MV-4-11 (cell line): ENCODE measurements at regions not wholly inside any gene's neighbourhood (a gene's known extent, or its start where the extent isn't known, plus 50 kb on each side); places are given as distances from the start of the nearest gene placed in this dataset.

Source experiments
- DNase-seq: peaks from one replicate; lab custom pipeline; 2025; lab: John Stamatoyannopoulos, UW

DNA sequence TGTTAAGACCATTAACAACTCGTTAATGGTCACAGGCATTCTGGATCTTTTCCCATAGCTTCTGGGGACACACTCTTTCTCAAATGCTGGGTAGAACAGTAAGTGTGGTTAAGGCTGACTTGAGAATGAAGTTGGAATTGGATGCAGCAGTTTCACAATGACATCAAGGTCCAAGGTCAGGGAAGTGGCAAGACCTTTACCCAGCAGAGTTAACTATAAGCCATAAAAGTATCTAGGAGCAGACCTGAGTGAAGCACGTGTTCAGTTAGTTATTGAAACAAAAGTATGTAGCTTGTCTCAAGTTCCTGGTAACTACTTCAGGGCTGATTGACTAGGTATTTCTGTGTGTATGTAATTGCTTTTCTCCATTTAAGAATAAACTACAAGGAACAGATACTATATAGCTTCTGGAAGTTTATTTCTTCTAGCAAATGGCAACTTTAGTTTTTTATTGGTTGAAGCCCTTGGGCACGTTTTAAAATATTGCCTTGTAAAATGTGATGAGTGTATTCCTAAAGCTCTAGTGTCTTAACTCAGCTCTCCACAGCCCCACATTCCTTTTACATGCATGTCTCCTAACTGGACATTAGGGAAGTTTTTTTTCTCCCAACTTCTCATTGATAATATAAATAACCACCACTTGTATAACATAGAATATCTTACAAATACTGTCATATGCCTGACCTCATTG, 479.0 kb upstream of the CITED2 start:
- DNase-seq, result no peak

DNA sequence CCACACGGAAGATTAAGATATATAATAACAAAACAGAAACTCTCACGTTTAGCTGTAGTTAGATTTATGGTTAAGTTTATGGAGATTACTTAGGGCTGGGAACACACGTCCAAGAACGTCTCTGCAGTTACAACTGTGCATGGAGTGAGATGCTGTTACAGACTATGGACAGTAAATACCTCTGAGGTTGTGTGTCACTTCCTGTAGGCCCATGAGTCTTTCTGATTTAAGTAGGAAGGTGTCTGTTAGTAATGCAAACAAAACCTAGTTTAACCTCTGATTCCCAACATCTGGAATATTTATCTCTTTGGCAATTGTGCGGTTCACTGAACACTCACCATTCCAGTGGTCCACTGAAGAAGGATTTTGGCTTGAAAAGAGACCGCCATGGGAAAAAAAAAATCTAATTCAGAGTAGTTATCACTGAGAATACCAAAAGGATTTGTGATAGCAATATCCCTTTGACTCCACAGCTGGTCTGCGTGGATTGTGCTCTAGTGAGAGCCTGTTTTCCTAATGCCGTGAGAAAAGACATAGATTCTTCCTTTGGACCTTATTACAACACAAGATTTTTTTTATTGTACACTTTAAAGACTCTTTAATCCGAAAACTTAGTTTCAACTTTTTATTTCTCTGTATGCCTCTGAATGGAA, 478.2 kb upstream of the CITED2 start:
- no peak for DNase-seq

DNA sequence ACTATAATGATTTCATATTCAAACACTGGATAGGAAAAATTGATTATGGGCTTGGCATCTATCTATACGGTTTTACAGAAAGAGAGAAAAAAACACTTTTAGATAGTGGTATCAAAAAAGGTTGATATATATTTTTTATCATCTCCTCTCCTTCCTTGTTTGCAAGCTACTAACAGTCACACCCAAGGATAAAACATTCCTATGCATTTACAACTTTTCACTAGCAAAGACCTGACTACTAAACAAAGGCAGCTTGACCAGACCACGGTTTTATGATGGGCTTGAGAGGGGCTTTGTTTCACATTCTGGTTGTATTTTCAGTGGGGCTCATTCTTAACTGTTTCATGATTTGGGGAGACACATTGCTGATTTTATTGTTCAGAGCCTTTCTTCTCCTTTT, 477.6 kb upstream of the CITED2 start:
- DNase-seq, result no peak

- DNase-seq, result no peak
Measured at GRCh38 chr6:139851206-139851605, 476.8 kb upstream of the CITED2 start.

DNA sequence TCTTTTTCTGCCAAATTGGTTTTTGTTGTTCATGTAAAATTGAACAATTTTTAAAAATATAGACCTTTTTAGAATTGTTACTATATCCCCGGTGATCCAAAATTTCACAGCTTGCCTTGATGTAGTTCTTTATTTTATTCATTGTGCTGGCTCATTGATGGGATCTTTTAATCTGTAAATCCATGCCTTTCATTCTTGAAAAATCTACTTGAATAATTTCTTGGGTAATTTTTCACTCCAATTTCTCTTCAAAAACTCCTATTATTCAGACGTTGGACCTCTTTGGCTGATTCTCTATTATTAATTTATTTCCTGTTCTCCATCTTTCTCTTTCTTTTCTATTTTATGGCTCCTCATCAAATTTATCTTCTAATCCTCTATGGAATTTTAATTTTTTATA, 476.1 kb upstream of the CITED2 start:
- DNase-seq, result no peak

DNA sequence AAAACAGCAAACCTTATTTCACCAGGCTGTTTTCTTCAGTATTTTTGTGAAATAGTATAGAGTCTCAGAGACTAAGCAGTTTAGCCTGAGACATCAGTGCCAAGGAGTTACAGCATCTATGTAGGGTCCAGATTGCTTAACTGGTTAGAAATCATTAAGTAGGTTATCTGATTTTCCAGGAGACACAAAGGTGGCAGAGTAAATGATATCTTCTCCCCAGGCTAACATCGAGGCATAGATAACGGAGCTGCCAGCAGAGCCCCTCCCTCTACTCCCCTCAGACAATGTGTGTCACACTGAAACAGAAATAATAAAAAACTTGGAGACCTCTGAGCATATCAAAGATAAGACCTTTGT, 473.0 kb upstream of the CITED2 start:
- no peak for DNase-seq

DNA sequence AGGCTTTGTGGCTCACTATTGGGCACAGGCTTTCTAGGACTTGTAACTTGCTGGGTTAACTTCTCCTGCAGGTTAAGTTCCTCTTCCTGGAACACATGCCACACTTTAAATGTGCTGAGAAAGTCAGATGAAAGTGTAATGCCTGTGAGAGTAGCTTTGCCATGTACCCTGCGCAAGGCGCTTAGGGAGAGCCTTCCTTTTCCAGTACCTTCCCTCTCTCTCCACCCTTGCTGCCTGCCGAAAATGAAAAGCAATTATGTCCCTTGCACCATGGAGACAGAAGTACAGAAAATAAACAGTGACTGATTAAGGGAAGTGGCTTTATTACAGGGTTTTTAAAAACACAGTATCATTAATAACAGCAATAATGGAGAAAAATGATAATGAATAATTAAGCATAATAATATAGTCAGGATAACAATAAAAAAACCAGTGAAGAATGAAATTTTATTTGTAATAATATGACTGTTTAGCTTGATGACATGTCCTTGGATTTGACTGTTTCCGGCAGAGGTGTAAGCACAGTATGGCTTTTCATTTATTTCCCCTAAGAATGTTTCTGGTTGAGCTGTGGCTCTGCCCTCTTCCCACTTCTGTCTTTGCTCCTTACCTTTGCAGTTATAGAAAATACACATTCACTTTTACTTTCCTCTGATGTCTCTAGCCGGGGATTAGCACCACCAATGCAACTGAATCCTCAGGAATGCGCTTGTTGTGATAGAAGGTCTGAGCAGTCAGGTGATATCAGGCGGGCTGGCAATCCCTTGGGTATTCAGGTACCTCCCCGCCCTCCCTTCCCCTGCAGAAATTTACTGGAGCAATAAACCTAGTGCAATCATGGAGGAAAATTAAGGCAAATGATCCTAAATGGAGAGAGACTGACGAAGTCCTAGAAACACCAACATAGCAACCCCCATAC, 472.3 kb upstream of the CITED2 start:
- DNase-seq, result peak; percentile 47

- no peak for DNase-seq
Measured at GRCh38 chr6:139844907-139845306, 470.5 kb upstream of the CITED2 start.

- DNase-seq, result peak; percentile 95
Measured at GRCh38 chr6:139841794-139842215, 467.4 kb upstream of the CITED2 start.

DNA sequence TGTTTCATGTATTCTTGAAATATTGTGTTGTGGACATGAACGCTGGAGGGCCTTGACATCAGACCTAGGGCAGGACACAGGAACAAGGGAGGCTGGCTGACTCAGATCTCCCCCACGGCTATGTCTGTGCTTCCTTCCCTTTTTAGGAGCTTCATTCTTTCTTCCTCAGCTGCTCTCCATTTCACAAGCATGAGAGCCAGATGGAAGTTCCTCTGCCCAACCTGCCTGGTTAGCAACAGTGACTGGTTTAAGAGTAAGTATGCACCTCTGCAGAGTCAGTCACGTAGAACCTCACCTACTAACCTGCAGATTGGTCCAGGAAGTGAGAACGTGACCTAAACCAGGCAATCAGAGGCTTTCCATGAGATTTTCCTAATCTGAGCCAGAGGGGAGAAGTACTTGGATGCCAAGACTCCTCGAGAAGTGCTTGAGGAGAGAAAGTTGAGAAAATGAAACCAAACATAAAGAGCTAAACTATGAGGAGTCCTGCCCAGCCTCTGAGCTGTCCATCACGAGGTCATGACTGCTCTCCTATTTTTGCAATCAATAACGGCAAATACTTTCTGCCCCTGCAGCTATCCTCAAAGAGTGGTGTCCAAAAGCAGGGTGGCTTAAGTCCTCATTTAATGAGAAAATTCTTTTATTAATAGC, 465.2 kb upstream of the CITED2 start:
- peak; percentile 97 for DNase-seq

DNA sequence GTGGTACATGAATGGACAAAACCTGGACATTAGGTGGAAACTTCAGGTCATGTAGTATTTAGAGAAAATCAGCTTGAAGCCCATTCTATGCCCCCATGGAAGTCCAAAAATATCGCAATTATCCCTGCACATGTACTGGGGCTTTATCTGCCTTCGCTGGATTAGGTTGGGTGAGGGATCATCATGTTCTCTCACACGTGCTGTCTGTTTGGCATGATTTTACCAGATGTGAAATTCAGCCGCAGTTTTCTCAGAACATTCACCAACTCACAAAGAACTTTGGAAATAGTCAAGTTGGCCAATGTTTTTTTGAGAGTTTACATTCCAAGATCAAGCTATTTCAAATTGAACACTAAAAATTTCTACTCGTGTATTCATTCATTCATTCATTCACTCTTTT, 459.8 kb upstream of the CITED2 start:
- DNase-seq, result no peak

GRCh38 chr6:139833592-139833991, 459.1 kb upstream of the CITED2 start:
- no peak for DNase-seq

GRCh38 chr6:139832493-139833305, 458.3 kb upstream of the CITED2 start:
- no peak for DNase-seq

- no peak for DNase-seq
Measured at GRCh38 chr6:139829576-139829975, 455.1 kb upstream of the CITED2 start.

DNA sequence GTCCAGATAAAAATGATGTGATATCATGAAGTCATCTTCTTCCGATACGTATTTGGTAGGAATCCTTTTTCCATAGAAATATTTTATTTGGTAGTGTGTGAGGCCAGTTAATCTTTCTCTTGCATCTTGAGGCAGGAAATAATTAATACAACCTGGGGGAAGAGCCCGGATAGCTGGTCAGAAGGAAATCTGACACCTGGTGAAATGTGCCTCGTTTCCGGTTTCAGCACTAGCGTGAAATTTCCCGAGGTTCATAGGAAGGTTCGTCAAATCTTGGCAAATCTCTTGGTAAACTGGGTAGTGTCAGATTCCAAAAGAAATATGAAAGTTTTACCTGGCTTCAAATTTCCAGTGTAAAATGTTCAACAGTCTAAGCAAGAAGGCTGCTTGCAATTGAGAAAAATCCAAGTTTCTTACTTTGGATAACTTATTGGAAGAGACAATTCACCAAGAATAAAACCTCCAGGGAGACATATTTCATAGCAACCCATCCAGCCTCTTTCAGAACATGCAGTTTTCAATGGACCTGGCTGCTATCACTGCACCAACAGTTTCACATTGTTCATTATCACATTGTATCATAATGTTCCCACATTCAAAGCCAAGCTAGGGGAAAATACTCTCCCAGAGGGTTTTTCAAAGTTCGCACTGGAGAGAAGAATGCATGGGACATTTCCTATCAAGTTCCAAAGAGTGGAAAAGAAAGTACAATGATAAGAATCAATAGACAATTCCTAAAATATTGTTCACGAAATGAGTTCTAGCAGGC, 454.5 kb upstream of the CITED2 start:
- no peak for DNase-seq

DNA sequence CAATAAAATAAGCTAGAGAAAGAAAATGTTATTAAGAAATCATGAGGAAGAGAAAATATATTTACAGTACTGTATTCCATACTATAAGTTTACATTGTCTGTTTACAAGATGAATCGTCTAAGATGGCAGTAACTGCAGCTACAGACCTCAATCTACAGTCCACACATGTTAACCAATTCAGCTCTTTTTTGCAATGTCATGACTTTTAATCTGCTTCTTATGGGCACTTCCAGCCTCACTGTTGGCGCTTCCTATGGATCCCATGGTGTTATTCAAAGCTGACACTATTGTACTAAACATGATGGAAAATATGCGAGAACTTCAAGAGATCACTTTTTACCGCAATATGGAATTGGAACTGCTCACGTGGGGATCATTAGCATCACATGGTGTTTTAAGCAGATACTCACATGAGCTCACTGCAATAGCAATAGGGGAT, 451.5 kb upstream of the CITED2 start:
- no peak for DNase-seq

GRCh38 chr6:139824864-139825263, 450.4 kb upstream of the CITED2 start:
- no peak for DNase-seq

- no peak for DNase-seq
Measured at GRCh38 chr6:139823808-139824126, 449.3 kb upstream of the CITED2 start.

DNA sequence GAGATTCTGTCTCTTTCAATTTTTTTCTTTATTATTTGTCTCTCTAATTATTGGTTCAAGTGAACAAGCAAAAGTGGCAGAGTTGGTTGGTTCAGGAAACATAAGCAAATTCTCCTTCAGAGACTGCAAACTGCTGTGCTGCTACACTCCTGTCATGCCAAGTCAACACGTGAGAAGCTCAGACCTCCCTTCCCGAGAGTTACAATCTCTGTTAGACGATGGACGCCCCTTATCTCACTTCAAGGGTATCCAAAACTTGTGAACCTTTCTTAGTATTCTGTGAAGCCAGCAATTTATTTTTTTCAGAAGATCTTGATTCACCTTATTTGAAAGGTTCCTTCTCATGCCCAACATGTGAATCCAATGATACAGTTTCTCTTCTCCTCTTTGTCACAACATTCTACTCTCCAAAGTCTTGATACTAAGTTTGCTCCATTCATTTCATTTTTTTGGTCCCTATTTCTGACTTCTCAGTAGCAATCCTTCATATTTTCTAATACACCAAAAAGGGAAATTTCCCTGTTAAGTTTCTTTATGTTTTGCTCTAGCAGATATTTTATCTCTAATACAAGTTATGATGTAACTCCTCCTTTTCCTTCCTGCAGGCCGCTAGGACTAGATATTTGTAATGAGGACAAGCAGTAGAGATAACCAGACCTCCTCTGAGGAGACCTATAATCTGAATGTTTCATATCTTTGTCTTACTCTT, 448.8 kb upstream of the CITED2 start:
- DNase-seq, result no peak

GRCh38 chr6:139821676-139822223, 447.3 kb upstream of the CITED2 start:
- DNase-seq, result no peak
